ENCODE measurements at regions not wholly inside any gene's neighbourhood (a gene's known extent, or its start where the extent isn't known, plus 50 kb on each side); places are given as distances from the start of the nearest gene placed in this dataset.

- TF ChIP-seq ZNF488 (tag by site-specific recombination; IDR thresholded peaks at IDR 0.05) (no peak), ZBTB1 (tag by site-specific recombination; IDR thresholded peaks at IDR 0.05) (no peak), TSHZ1 (tag by site-specific recombination; IDR thresholded peaks at IDR 0.05; ENCODE audit: borderline replicate concordance) (no peak), ZNF148 (tag by site-specific recombination; IDR thresholded peaks at IDR 0.05; ENCODE audit: borderline replicate concordance) (no peak)
Observed at GRCh38 chr9:31745886-31746285, 638.6 kb upstream of the ACO1 start (continued).

GRCh38 chr9:31753756-31754155 lies 630.7 kb upstream of the ACO1 start:
- CTCF ChIA-PET, result no interaction called here
- H3K4me1 ChIP-seq (ENCODE audit: control insufficient read depth, insufficient read depth, low read length), result no peaks in the 10 kb centered on the region
- H3K36me3 ChIP-seq (ENCODE audit: control insufficient read depth in 2 of 2, insufficient read depth in 1 of 2, low read length in 2 of 2), result no peaks in the 10 kb centered on the region
- no peak for TF ChIP-seq ZNF645 (tag by site-specific recombination; IDR thresholded peaks at IDR 0.05)
- no peak for TF ChIP-seq RBAK (tag by site-specific recombination; IDR thresholded peaks at IDR 0.05)
- no peak for TF ChIP-seq ZNF133 (tag by site-specific recombination; IDR thresholded peaks at IDR 0.05)
- TF ChIP-seq ZNF654 (tag by site-specific recombination; IDR thresholded peaks at IDR 0.05; ENCODE audit: low read depth), result no peak
- TF ChIP-seq ZNF132 (tag by site-specific recombination; IDR thresholded peaks at IDR 0.05; ENCODE audit: borderline replicate concordance), result no peak
- TF ChIP-seq ZNF350 (tag by site-specific recombination; IDR thresholded peaks at IDR 0.05), result no peak
- no peak for TF ChIP-seq ZSCAN18 (tag by site-specific recombination; IDR thresholded peaks at IDR 0.05)
- no peak for TF ChIP-seq ZNF555 (tag by site-specific recombination; conservative IDR thresholded peaks at IDR 0.05)
- TF ChIP-seq ZNF530 (tag by site-specific recombination; IDR thresholded peaks at IDR 0.05; ENCODE audit: low read depth), result no peak
- TF ChIP-seq ZNF514 (tag by site-specific recombination; IDR thresholded peaks at IDR 0.05), result no peak
- no peak for TF ChIP-seq ZNF600 (tag by site-specific recombination; IDR thresholded peaks at IDR 0.05)
- no peak for TF ChIP-seq GLIS2 (tag by site-specific recombination; IDR thresholded peaks at IDR 0.05)
- no peak for TF ChIP-seq PRDM4 (tag by site-specific recombination; IDR thresholded peaks at IDR 0.05)
- TF ChIP-seq YY2 (tag by site-specific recombination; IDR thresholded peaks at IDR 0.05), result no peak
- no peak for TF ChIP-seq ZNF324 (tag by site-specific recombination; IDR thresholded peaks at IDR 0.05)
- no peak for TF ChIP-seq ZNF2 (tag by site-specific recombination; IDR thresholded peaks at IDR 0.05)
- no peak for TF ChIP-seq ATF2 (tag by site-specific recombination; IDR thresholded peaks at IDR 0.05; ENCODE audit: low read depth)
- POLR2A ChIA-PET, result no interaction called here
- H3K4me3 ChIP-seq (ENCODE audit: low read depth, low read length), result no peak overlapping the region
- H3K9me3 ChIP-seq (ENCODE audit: control insufficient read depth, insufficient read depth, low read depth, low read length), result no peaks in the 10 kb centered on the region
- H3K27ac ChIP-seq (ENCODE audit: extremely low read depth, low read depth, low read length), result no peak overlapping the region

Data from HEK293 (cell line).